GM21529 (cell line): ENCODE measurements at regions not wholly inside any gene's neighbourhood (a gene's known extent, or its start where the extent isn't known, plus 50 kb on each side); places are given as distances from the start of the nearest gene placed in this dataset.
"Not testable (repeated sequence)": the region's sequence is repeated elsewhere in the genome, so short reads cannot be mapped to it uniquely, and the experiment has no call there.

Experiments used
- ATAC-seq: cut with Tn5 transposase; IDR thresholded peaks from one replicate; pipeline ENCODE4 v1.9.1; 2021; ENCODE audit not compliant: unreplicated experiment

DNA sequence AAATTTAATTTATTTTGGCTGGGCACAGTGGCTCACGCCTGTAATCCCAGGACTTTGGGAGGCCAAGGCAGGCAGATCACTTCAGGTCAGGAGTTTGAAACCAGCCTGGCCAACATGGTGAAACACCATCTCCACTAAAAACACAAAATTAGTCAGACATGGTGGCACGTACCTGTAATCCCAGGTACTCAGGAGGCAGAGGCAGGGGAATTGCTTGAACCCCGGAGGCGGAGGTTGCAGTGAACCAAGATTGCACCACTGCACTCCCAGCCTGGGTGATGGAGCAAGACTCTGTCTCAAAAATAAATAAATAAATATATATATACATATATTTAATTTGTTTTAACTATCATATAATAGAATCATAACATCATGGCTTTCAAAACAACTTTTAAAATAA, 482.1 kb upstream of the AUTS2 start:
- ATAC-seq: not testable (repeated sequence)

DNA sequence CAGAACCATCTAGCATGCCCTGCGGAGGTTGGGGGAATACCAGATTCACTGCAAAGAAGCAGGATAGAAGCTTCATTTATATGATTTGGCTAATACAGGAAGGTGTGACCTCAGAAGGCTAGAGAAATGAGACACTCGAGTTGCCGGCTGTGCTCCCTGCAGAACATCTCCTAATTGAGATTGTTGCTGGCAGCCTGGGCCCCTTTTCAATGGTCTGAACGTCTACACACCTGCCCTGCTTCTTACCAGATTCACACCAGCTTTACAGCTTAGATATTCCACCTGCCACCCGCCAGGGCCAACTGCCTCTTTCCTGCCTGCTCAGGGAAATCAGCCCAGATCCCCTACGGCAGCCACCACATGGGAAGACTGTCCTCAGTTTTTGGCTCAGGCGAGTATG, 475.3 kb upstream of the AUTS2 start:
- no peak for ATAC-seq

DNA sequence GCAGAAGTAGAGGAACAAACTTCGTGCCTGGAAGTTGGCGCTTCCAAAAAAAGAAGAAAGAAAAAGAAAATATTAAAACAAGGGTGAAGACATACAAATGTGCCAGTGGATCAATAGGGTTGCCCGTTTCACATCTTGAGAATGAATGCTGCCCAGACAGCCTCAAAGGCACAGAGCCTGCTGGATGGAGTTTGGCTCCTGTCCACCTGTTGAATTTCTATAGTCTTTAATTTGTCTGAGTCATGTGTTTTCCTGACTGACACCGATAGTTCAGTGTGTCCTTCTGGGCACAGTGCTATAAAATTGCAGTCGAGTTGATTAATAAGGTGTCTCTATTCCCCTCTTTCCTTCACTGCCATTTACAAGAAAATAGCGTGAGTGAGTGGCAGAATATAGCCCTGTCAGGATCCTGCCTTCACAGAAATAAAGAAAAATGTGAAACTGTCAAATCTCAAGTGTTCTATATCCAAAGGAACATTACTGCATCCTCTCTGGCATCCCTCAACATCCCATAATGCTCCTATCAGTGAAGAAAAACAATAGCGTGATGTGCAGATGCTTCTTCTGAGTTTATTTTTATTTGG, 471.3 kb upstream of the AUTS2 start:
- ATAC-seq: no peak

DNA sequence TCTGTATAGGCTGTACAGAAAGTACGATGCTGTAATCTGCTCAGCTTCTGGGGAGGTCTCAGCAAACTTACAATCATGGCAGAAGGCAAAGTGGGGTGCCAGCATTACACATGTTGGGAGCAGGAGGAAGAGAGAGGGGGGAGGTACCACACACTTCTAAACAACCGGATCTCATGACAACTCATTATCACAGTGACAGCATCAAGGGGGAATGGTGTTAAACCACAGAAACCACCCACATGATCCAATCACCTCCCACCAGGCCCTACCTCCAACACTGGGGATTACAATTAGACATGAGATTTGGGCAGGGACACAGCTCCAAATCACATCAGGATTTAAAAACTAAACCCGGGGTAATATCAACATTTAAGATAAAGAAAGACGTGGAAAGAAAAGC, 468.8 kb upstream of the AUTS2 start:
- no peak for ATAC-seq

DNA sequence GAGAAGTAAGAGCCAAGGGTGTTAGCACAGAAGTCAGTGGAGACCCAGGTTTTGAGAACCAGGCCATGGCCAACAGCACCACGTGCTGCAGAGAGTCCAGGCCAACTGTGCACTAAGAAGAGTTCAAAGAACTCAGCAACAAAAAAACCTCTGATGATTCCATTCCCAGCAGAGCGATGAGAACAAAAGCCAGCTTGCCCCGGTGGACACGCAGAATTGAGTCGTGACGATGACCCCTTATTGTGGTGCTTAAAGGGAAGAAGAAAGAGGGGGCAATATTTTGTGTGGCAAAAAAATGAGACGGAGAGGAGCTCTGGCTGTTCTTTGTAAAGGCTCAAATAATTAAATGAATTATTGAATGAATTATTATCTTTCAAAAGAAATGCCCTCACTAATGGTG, 468.3 kb upstream of the AUTS2 start:
- no peak for ATAC-seq

DNA sequence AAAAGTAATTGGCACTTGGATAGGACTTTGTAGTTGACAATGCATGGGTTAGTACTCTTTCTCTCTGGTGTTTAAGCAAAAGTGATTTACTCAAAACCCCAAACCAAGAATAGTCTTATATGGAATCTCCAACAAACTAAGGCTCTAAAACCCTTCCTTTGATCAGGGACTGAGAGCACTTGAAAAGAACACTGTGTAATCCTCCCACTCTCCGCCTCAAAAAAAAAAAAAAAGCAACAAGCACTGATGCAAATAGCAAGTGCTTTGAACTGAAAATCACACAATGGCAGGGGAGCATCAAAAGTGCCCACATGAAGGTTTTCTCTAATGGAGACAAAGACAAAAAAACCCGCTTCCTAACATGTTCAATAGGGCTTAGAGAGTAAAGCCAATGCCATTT, 467.9 kb upstream of the AUTS2 start:
- no peak for ATAC-seq

DNA sequence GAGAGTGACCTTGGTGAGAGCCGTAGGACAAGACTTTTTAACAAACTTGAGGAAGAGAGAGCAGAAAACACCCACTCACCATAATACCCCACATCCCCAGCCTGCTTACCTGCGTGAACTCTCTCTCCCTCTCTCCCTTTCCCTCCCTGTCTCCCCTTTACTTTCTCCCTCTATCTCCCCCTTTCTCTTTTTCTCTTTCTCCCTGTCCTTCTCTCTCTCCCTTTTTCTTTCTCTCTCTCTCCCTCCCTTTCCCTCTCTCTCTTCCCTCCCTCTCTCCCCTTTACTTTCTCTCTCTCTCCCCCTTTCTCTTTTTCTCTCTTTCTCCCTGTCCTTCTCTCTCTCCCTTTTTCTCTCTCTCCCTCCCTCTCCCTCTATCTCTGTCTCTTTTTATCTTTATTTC, 464.0 kb upstream of the AUTS2 start:
- ATAC-seq: no peak

DNA sequence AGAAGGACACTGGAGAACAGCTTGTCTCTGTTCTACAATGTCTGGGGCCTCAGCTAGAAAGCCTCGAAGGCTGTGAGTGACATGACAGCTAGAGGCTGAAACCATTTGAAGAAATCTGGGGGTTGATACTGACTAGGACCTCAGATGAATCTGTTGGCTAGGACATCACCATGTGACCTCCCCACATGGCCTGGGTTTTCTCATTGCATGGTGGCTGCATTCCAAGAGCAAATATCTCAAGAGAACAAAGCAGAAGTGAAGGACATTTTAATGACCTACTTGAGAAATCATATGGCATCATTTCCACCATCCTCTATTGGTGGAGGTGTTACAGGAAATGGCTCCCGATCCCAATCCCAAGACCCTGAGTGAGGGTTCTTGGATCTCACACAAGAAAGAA, 450.6 kb upstream of the AUTS2 start:
- ATAC-seq: no peak

DNA sequence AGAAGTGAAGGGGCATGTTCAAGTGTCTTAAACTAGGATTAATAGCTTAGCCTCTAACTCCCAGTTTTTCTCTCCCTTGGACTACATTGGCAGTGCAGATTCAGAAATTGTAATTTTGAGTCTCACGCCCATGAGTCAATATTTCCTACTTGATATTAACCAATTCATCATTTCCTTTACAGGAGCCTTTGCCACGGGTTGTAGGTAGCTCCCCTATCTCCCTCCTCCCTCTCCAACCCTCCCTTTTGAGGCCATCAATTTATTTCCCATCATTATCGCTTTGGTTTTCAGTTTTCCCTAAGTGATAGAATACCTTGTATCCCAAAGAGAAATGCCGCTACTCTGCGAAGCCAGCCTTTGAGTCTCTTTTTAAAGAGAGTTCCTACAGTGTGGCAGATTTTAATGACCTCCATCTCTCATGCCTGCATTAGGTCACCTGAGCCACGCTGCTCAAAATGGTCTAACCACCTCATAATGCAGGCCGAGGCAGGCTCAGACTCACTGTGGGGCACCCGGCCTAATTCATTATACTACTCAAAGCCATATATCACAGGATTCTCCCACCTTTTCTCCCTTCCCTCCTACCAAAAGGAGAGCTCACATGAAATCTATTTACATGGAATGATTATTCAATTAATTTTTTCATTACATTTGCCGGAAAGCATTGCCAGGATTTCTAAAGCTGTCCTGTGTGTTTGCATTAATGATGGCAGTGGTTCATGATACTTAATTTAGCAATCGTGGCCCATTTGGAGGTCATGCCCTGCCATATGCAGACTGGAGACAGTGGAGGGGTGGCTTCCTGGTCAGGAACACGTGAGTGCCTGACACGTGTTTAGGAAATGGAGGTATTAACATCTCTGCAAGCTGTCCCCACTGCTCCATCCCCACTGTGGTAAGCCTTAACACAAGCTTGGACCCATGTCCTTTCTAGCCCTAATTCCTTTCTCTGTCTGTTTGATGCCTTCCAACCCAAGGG, 448.2 kb upstream of the AUTS2 start:
- ATAC-seq: no peak

DNA sequence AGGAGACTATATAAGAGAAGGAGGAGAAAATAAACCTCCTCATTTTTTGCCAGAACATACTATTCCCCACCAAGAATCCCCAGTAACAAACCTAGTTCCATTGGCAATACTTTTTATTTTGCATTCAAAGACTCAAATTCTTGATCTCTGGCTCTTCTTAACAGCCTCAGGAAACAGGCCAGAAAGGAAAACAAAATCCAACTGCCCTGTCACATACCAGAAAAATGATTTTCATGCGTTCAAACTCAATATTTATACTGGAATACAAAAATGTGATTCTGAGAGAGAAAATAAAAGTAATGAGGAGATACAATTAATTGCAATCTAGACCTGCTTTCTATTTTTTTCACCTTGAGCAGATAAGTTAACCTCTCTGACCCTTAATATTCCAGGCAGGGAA, 435.9 kb upstream of the AUTS2 start:
- no peak for ATAC-seq

DNA sequence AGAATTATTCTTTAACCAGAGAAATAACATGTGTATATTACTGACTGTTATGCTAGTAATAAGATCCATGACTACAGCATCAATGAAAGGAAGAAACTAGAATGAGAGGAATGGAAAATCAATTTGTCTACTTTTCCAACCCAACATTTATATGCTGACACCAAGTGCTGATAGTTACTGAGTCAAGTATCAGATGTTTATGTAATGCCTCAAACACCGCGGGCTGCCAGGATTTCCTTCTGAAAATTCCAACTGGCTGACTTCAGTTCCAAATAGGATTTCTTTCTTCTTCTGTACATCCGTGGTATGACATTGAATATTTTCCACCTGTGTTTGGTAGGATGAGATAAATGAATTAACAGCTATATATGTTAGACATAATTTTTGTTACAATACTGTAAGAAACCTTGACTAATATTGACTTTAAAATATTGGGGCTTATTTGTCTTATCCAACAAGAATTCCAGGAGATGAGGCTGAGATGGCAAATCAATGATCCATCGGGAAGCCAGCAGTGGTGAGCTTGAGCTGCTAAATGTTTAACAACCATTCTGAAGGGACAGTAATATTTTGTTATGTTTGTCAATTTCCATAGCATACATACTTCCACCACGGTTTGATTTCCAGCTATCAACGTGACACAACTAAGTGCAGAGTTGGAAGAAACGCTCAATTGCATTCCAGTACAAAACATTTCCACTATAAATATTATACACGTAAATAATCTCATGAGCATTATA, 435.2 kb upstream of the AUTS2 start:
- no peak for ATAC-seq

DNA sequence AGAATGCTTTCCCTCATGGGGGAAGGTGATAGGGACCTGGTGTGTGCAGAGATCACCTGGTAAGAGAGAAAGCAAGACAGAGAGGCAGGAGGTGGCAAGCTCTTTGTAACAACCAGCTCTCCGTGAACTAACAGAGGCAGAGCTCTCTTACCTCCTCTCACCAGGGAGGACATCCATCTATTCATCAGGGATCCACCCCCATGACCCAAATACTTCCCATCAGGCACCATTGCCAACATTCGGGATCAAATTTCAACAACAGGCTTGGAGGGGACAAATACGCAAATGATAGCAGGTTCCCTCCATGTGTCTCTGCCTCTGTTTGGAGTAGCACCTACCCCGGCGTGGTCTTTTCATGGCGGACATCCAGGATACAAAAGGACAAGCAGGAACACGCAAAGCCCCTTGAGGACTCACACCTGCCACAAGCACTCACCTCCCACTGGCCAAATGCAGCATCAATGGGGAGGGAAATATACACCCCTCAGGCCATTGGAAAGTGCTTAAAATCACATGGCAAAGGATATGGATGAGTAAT, 431.2 kb upstream of the AUTS2 start:
- no peak for ATAC-seq

DNA sequence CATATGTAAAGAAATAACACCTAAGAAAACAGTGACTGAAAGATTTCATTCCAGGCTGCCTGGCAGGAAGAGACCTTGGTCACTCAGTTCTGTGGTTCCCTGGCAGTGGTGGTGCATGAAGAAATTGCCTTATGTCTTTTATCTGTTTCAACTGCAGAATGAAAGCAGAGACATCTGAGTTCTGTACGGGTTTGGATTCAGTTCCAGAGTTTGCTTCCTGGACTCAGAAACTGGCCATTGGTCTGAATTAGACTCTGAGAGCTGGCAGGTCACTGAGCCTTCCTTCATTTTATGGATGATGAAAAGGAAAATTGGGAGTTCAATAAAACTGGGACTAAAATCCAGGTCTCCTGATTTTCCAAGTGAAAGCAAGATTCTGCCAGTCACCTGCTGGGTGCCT, 428.9 kb upstream of the AUTS2 start:
- ATAC-seq: no peak

DNA sequence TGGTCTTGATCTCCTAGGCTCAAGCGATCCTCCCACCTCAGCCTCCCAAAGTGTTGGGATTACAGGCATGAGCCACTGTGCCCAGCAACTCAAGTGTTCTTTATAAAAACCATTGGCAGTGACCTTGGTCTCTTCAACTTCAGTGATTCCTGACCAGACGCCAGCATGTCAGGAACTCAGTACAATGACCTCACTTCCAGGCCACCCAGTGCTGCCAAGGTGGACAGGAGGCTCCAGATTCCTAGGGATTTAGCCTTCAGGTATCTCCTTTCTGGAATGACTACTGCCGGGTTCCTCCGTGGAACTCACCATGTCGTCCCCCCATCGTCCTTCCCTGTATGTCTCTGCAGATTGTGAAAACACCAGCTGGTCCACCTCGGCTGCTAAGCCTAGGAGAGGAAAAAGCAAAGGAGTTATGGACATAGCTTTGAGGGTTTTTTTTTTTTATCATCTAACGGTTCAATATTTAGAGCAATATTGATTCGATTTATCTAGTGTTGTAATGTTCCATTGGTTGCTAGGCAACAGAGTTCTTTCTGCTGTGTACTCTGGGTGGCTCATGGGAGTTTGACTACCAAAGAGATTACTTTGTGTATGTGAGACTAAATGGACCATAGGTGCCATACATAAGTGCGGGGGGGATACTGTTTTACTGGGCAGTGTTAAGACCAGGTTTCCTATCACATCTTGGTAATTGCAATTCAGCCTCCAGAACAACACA, 425.8 kb upstream of the AUTS2 start:
- ATAC-seq: no peak

DNA sequence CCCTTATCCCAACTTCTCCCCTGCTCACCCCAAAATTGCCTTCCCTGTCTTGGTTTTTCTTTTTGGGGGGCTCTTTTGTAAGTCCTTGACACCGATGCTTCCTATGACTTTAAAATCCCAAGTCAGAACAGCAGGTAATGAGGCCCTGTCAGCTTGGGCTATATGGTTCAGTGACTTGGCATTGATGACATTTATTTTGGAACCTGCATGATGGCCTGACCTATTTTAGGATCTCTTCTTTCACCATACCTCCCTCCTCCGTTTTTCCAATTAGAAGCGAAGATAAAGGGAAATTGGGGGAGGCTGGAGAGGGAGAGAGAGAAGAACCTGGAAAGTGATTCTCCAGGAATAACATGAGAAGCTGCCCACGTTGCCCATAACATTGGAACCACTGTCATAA, 424.9 kb upstream of the AUTS2 start:
- ATAC-seq: no peak

DNA sequence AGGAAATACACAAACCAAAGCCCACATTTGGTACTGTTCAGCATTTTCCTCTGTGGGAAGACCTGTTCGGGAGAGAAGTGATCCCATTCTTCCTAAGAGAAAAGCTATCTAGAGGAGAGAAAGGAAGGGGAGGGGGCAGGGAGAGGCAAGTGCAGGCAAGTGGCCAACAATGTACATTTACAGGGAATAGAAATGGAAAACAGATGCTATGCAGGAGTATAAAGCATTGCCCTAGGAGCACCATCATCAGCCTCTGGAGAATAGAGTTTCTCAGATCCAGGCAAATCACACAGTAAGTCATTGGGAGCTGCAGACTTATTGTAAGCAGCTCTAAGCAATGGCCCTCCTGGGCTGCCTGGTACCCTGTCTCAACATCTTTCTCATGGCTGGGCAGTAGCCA, 424.4 kb upstream of the AUTS2 start:
- ATAC-seq: no peak

DNA sequence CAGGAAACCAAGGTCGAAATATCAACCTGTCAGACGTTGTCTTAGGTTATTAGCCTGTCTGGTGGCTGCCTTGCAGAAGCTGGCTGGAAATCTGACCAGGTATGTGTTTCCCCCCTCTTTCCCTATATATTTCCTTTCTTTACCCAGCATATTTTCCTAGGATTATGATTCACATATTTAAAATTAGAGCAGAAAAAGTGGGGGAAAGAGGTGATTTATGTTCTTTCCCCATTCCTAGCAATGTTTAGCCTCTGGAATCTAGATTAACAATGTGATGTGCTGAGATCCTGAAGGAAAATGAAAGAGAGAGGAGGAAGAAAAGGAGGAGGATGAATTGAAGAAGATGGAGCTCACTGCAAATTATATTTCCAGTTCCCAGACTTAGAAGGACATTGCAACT, 421.4 kb upstream of the AUTS2 start:
- no peak for ATAC-seq

DNA sequence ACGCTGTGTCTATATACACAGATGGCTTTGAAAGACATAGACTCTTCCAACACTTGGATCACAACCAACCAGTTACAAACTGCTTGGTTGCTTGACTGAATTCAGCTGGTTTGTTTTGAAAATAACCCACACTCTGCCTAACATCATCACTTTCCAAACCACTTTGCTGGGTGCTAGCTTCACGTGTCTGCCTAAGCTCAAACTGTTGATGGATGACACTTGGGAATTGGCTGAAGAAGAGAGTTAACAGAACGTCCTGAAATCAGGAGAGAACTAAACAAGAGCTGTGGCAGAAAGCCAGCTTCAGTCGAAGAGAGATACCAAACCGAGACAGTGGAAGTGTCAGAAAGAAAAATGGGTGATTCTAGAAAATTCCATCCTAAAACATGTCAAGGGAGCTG, 420.8 kb upstream of the AUTS2 start:
- ATAC-seq: no peak

DNA sequence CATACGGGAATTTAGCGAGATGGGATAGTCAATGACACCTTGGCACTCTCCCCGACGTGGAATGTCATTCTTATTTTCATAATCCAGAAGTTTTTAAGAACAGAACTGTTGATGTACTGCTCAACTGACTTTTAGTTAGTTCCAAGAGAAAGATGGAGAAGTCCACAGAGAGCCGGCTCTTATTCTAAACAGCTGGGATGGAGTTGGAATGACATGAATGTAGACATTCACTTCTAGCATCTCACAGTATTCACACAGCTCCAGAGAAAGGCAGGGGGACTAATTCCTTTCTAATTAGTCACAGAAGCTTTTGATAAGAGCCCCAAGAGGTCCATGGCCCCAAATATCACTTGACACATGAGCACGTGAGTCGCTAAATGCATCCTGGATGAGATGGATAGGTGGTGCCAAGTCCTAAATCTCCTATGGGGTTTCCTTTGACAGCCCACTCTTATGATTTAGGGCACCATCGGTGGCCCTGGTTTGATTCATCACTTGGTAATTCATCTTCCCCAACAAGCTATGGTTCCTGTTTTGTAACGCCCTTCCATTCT, 420.3 kb upstream of the AUTS2 start:
- no peak for ATAC-seq

DNA sequence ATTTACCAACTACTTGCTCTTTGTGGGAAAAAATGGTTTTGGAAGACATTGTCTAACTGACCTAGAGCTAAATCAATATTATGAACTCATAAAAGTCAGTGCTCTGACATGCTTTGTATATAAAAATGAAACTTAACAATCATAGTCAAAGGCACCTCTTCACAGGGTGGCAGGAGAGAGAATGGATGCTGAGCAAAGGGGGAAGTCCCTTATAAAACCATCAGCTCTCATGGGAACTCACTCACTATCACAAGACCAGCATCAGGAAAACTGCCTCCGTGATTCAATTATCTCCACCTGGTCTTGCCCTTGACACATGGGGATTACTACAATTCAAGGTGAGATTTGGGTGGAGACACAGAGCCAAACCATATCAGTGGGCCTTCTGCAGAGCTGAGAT, 417.6 kb upstream of the AUTS2 start:
- ATAC-seq: no peak
